GM21576 (cell line): ENCODE measurements at regions not wholly inside any gene's neighbourhood (a gene's known extent, or its start where the extent isn't known, plus 50 kb on each side); places are given as distances from the start of the nearest gene placed in this dataset.

ENCODE experiments used
- ATAC-seq: cut with Tn5 transposase; IDR thresholded peaks from one replicate; pipeline ENCODE4 v1.9.1; 2021; ENCODE audit warnings: mild to moderate bottlenecking, moderate library complexity; ENCODE audit not compliant: unreplicated experiment

DNA sequence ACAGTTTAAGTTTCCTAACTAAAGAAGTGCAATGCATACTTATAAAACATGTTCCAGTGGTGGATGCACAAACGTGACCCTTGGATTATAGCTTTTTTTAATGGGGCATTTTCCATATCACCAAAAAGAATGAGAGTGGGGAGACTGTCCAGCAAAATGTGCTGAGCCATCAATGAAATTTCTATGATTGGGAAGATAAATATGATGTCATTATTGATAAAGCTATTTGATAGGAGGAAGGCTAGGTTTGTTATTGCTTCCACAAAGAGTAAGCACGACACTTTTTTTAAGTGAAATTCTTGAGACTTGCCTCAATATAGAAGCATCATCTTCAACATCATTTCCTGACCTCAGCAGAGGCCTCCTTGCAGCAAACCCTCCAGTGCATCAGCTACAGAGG, 174.6 kb upstream of the CLEC14A start:
- no peak for ATAC-seq

DNA sequence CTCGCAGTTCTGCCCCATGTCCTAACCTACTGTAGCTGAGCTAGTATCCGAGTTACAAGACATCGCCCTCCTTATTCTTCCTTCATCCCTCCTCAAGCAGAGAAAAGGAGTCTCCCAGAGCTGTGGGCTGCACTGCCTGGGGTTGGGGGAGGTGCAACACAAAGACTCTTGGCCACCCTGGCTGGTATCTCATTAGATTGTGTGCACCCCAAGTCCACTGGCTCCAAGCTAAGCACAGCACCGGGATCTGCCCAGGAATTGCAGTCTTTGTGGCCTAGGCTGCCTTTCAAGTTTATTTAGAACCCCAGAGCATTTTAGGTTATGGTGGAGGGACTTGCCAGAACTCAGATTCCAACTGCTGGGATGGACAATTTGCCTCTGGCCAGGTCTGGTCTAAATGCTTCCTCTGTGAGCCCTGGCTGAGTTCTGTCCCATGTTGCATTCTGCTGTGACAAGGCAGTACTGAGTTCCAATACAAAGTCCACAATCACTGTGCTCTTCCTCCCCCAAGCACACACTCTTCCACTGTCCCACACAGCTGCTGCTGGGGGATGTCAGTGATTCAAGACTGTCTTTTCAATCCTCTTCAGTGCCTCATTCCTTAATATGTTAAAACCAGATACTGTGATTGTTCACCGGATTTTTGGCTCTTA, 169.6 kb upstream of the CLEC14A start:
- ATAC-seq: no peak

DNA sequence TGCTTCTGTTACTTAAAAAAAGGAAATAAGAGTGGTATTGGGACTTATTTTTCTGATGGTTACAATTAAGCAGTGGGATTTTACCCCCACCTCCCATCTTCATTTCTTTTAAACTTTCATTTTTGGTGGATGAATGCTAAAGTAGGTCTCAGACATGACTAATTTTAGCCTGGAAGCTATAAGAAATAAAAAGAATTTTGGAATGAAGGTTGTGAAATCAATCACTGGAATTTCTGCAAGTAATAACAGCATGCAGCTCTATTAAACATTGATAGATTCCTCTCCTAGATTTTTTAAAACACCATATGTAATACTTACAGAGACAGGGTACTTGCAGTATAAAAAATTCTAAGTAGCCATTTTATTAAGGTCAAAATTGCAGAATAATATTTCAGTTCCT, 164.2 kb upstream of the CLEC14A start:
- no peak for ATAC-seq

DNA sequence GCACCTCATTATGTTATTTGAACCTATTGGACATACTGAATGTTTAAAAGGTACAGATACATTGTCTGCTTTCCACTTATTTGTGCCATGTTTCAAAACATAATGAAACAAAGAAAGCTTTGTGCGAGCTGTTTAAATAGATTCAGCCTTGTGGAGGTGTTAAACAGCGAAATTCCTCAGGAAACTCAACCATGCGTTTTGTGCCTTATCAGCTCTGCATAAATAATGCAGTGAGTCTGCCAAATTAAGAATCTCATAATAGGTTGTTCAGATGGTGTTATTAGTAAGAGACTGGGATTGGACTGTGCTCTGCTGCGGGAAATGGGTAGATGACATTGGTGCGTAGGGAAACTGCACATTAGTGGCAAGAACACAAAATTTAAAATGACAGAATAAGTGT, 163.7 kb upstream of the CLEC14A start:
- ATAC-seq: no peak

DNA sequence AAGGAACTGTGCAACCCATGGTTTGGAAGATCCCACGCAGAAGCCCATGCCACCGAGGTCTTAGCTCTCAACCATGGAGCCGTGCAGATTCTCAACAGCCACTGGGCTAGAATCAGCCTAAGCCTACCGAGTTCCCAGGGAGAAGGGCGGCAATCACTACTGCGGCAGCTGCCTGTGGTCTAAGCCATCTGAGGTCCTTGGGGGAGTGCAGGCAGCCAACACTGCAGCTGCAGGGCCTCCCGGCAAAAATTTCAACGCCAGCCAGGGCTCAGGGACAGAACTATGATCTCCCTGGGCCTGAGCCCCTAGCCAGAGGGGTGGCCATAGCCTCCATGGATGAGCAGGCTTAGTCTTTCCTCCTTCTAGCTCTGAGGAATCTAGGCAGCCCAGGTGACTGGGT, 156.8 kb upstream of the CLEC14A start:
- ATAC-seq: no peak

DNA sequence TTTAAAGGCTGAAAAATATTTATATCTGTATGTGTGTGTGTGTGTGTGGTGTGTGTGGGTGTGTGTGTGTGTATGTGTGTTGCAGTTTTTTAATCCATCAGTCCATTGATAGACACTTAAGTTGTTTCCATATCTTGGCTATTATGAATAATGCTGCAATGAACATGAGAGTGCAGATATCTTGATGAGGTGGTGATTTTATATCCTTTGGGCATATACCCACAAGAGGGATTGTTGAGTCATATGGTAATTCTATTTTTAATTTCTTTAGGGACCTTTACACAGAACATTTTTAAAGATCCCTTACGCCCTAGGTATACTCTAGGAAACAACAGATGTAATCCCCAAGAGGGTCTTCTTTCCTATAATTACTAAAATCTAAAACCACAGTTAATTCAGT, 154.5 kb upstream of the CLEC14A start:
- ATAC-seq: no peak

DNA sequence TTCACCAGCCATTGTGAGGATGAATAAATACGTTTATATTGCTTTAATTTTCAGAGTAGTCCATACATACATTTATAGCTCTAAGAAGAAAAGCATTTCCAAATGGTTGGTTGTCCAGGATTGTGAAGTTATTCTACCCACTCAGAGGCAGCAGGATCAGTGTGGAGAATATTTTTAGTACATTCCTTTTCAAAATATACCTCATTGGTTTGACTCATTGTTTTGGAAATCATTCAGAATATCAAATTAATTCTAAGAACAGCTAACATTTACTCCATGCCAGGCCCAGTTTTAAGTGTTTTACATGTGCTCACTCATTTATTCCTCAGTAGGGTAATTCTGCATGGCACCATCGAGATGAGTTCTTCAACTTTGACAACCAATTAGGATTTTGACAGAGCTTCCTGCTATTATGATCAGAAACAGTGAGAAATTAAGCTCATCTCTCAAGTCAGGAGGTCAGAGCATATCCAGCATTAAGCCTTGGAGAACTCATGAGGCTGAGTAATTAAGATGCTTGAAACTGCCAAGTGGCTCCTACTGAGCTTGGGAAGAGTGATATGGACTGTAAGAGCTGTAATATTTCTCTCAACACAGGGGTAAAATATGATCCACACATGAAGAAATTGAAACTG, 153.3 kb upstream of the CLEC14A start:
- ATAC-seq: no peak

DNA sequence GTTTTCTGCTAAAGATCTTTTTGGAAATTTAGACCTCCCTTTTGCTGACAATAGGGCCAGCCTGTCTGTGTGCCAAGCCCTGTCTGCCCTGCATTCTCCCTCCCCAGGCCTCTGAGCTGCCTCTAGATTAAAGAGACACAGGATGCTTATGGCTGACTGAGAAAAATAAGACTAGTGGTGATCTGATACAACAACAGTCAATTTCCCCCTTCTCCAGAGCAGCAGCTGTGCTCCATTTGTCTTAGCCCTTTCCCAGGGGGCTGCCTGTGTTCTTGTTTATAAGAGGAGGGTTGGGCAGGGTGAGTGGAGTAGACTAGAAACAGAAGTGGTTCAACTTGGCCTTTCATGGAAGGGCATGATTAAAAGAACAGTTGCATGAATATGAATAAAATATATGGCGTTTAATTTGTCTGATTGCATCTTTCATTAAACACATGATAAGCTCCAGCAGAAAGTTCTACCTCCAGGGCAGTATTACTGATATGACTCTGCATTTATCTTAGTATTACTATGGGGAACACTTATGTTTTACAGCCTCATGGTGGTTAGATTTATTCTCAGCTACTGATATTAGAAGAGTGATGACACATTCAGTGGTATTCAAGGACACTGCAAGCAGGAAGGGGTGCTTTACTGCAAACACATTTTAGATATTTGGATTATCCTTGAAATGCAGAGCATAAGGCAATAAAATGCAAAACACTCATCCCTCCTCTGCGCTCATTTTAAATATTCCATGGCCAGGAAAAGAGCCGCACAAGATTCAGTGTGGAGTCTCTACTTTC, 150.2 kb upstream of the CLEC14A start:
- no peak for ATAC-seq

DNA sequence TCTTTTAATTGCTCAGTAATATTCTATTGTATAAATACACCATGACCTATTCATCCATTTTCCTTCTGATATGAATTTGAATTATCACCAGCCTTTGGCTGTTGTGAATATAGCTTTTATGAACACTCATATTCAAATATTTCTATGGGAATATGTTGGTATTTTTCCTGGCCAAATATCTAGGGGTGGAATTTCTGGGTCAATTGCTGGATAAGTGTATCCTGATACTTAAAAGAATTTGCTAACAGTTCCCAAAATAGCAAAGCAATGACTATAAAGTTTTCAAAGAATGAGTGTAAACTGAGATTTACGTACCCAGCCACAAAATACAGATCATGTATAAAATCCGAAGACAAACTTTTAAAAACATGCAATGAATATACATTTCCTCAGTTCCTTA, 148.7 kb upstream of the CLEC14A start:
- no peak for ATAC-seq

DNA sequence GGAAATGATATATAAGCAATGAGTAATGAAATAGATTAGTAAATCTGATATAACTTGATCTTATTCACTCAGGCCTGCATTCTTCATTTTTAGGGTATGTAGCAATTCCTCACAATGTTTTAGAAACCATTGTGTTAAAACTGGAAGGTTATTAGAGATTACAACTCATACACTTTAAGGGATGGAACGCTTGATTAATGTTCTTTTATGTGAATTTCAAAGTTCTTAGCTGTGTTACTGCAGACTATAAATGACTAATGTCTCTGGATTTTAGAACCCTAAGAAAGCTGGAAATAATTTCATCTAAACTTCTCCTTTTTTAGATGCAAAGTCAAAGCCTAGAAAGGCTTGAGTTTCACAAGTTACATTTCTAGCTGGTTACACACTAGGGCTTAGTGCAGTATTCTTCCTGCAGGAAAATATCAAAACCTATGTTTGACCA, 148.2 kb upstream of the CLEC14A start:
- ATAC-seq: no peak

DNA sequence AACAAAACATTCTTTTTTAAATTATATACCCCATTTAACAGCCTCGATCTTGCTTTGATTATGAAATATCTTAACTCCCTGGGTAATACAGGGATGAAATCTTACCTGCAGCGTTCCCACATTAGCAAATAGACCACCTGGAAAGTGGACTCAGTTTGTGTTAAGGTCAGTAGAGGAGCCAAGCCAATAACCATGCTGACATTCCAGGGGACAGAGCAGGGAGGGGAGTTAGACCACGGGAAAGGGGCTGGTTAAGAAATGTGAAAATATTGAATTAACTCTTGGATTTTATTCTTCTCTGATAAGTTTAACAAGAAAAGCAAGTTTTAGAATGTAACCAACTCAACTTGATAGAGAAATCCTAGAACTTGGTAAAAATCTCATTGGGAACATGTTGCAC, 144.9 kb upstream of the CLEC14A start:
- no peak for ATAC-seq

DNA sequence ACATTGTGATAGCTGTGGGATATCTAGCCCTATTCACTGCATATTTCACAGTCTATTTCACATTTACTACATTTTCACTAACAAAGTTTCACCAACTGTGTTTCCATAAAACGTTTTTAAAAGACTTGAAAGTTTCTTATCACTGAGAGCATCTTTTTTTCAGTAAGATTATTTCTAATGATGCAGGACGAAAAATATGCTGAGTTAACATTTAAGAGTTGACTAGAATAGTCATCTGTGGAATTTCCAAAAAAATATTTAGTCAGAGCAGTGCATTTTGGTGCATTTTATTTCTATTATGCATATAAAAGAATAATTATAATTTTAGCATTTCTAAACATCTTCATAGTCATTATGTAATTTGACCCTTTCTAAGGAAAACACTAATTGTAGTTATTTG, 143.8 kb upstream of the CLEC14A start:
- no peak for ATAC-seq

DNA sequence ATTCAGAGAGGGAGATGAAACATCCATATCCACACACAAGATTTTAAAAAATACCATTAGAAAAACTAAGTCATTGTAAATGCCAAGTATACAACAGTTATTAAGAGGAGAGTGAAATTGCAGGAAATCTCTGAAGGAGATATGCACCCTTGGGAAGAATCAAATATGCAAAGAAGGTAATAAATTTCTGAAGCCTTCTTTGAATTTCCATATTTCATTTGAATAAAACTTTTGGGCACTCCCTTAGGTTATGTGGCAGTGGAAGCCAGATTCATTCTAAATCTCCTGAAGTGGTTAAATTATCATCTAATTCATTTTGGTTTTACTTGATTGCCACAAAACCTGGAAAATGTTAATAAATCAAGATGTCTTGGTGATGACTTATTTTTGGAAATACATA, 138.9 kb upstream of the CLEC14A start:
- ATAC-seq: no peak

DNA sequence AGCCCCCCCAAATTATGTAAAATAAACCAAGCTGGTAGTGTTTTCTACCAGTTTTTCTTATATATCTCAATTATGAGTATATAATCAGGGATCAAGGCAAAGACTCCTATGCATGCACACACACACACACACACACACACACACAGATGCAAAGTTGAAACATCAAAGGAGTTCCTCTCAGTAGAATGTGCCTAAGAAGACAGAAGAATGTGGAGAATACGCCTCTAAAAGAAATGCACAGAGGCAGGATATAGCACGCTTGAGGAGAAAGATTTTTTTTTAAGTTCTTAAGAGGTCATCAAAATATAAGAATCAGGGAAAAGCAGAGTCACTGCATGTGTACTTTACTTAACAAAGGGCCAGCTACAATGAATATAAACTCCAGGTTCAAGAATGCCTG, 138.2 kb upstream of the CLEC14A start:
- no peak for ATAC-seq

DNA sequence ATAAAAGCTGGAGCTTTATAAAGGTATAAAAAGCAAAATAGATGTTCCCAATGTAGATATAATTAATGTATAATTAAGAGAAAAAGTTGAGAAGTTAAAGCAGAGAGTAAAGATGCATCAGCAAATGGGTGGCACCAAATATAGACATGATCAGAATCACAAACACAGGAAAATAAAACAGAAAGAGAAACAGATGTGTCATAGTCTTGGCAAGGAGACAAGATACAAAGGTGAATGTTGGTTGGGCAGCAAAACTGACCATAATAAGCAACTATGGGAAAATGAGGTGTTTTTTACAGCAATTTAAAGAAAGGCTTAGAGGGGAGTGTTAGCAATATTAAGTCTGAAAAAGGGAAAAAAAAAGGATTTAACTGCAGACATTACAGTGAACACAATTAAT, 135.4 kb upstream of the CLEC14A start:
- no peak for ATAC-seq

DNA sequence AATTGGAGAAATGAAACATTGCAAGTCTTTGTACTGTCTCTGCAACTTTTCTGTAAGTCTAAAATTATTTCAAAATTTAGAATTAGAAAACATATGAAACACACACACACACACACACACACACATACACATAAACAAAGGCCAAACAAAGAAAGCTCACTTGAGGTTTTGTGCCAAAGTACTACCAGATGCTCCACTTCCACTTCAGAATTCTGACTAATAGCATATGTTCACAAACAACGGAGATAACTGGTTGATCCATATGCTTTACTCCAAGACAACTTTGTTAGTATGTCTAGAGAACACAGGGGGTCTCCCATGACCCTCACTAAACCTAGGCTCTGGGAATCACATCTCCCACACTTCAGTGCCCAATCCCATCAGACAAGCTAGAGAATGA, 133.8 kb upstream of the CLEC14A start:
- ATAC-seq: no peak

DNA sequence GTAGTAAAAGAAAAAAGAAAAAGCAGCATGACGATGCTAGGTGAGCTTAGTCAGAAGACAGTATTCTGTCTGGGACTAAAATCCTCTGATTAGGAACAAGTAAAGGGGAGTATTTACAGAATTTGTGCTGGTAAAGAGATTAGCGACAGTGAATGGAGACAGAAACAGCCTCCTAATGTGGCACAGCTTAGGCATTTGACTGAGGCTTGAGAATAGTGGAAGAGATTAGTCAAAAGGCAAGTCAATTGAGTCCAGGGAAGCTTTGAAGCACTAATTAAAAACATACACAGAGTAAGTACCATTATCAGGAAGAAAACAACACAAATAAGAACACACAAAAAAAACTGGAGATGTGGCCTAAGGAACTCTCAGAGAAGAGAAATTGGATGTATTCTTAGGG, 131.9 kb upstream of the CLEC14A start:
- no peak for ATAC-seq

DNA sequence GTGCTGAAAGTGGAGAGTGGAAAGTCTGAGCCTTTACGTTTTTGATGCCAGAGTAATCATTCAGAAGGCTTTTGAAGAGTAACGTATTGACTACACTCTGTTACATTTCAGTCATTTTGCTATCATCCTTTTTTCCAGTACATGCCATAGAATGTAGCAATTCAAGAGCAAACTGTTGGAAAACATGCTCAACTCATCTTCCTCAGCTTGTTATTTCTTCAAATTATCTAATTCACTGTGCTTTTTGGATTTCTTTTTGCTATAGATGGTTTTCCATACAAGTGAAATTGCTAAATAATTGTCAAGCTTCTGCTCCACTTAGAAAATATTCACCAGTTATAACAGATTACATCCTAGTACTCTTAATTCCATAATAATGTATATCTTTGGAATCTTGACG, 129.9 kb upstream of the CLEC14A start:
- no peak for ATAC-seq

DNA sequence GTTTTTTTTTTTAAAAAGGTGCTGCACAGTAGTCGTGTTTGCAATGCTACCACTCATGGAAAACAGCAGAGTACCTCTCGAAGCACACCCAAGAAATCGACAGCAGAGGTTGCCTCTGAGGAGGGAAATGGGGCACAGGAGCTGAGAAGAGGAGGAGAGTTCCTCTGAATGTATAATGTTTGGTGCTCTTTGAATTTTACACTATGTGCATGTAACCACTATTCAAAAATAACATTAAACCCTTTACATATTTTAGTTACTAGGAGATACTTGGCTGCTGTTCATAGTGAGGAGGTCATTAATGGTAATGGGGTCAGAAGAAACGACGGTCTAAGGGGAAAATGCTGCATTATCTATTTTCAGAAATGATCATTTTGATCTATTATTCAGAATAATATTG, 129.4 kb upstream of the CLEC14A start:
- no peak for ATAC-seq

DNA sequence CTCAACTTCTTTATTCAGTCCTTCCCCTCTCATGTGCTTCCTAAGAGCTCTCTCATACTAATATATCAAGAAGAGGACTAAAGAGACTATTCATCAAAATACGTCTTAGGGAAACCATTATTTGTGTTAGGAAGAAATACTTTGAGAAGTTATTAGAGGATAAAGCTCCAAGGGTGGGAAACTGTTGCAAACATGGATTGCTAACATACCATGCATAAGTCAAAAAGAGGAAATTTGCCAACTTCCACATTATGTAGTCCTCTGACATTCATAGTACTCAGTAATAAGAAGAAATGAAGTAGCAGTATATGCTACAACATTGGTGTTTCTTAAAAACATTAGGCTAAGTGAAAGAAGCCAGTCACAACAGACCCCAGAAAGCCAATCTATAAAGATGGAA, 128.8 kb upstream of the CLEC14A start:
- no peak for ATAC-seq

DNA sequence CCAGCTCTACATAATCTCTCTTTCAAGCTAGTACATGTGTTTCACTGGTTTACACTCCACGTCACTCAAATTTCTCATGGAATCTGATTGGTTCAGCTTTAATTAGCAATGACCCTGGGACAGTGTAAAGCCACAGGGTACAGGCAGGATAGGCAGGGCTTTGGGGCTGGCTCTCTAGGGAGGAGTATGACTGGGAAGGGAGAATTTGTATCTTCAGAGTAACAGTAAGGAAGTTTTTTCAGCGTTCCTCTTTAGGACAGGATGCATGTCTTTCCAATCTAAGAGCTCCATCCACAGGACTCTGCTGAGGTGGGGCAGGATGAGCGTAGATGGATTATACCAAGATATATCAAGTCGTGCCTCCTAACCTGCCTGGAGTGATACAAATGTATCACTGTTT, 112.0 kb upstream of the CLEC14A start:
- ATAC-seq: no peak

DNA sequence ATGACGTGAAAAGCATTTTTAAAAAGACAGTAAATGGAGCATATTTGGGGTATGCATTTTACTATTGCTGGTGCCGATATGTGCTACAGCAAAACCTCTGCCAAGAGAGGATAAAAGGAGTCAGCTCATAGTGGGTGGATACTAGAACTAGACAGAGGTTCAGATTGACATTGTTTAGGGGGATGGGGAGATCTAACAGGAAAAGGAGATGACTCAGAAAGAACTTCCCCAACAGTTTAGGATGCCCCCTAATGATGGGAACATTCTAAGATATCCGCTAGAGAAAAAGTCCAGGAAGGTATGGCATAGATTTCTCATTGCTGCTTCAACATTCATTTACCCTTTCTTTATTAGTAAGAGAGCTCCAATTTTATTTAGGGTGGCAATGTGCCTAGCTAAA, 110.5 kb upstream of the CLEC14A start:
- ATAC-seq: no peak
